ENCODE measurements at regions not wholly inside any gene's neighbourhood (a gene's known extent, or its start where the extent isn't known, plus 50 kb on each side); places are given as distances from the start of the nearest gene placed in this dataset.

GRCh38 chr3:150077107-150077506 is 106.4 kb upstream of the PFN2 start:
- peaks cover 8% of the 10 kb centered on the region for H3K4me1 Mint-ChIP-seq
- no peaks in the 10 kb centered on the region for H3K9me3 Mint-ChIP-seq
- H3K4me3 Mint-ChIP-seq = no peak overlapping the region
- no peak overlapping the region for H3K27ac Mint-ChIP-seq
- H3K27me3 Mint-ChIP-seq = peaks cover 11% of the 10 kb centered on the region
- H3K36me3 Mint-ChIP-seq = no peaks in the 10 kb centered on the region
- ATAC-seq = no peak

DNA sequence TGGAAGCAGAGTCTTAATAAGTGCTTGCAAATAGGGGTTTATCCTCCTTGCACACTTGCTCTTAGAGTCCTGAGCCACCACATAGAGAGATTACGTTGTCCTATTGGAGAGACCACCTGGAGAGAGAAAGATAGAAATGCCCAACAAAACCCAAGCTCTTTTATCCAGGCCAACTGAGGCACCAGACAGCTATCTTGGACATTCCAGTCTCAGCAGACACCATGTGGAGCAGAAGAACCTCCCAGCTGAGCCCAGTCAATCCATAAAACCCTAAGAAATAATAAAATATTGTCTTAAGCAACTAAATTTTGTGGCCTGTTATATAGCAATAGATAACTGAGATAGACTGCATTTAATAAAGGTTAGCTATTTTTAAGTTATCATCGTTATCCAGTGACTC is 105.7 kb upstream of the PFN2 start:
- Mint-ChIP-seq H3K9me3 (no peaks in the 10 kb centered on the region), H3K27ac (no peak overlapping the region), H3K36me3 (no peaks in the 10 kb centered on the region), H3K27me3 (peaks cover 11% of the 10 kb centered on the region), H3K4me1 (peaks cover 8% of the 10 kb centered on the region), H3K4me3 (no peak overlapping the region)
- no peak for ATAC-seq

GRCh38 chr3:150075417-150075865 is 104.7 kb upstream of the PFN2 start:
- Mint-ChIP-seq H3K4me3 (no peak overlapping the region), H3K27me3 (peaks cover 11% of the 10 kb centered on the region), H3K36me3 (no peaks in the 10 kb centered on the region), H3K4me1 (peaks cover 8% of the 10 kb centered on the region), H3K9me3 (no peaks in the 10 kb centered on the region), H3K27ac (no peak overlapping the region)
- ATAC-seq = no peak

DNA sequence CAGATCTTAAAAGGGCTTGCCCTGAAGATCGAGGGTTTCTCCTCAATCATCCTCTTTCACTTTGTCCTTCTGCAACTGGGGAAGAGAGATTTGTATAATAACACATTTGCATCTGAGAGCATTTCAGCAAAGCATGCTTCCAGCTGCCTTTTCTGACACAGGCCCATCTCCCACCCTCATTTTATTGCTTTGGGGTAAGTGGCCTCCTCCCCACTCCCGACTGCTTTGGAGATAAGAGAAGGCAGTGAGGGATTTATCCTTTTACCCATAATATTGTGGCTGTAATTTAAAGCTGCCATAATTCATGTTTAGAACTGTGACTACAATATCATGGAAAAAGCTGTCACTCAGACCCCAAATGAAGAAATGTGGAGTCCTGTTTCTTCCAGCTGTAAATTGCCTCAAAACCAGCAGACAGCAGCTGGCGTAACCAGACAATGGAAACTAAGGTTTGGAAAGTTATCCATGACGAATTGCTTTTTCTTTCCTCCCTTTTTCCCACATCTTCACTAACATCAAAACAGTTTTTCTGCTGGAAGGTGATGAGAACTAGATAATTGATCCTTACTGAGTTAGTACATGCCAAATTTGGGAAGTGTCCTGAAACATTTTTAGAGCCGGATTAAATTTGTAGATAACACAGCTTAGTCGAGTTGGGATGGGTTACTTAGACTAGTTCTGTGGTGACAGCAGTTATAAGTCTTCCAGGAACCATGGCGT is 104.2 kb upstream of the PFN2 start:
- H3K9me3 Mint-ChIP-seq = no peaks in the 10 kb centered on the region
- peaks cover 8% of the 10 kb centered on the region for H3K4me1 Mint-ChIP-seq
- peaks cover 11% of the 10 kb centered on the region for H3K27me3 Mint-ChIP-seq
- no peaks in the 10 kb centered on the region for H3K36me3 Mint-ChIP-seq
- ATAC-seq = no peak
- H3K27ac Mint-ChIP-seq = no peak overlapping the region
- H3K4me3 Mint-ChIP-seq = no peak overlapping the region

DNA sequence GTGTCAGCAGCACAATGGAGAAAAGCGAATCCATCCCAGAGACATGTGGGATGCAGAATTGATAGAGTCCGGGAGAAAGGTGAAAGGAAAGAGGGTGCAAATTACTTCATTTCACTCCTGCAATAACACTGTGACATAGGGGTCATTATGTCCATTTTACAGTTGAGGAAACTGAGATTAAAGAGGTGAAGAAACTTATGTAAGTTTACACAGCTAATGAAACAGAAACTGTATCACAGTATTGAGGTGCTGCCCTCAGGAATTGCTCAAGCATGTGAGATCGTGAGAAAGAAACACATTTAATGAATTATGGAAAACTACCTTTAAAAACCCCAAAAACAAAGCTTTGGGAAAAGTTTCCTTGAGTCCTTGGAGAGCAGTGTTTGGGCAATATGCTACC is 103.6 kb upstream of the PFN2 start:
- no peaks in the 10 kb centered on the region for H3K9me3 Mint-ChIP-seq
- no peak for ATAC-seq
- H3K4me1 Mint-ChIP-seq = peaks cover 8% of the 10 kb centered on the region
- H3K27me3 Mint-ChIP-seq = peaks cover 11% of the 10 kb centered on the region
- H3K4me3 Mint-ChIP-seq = no peak overlapping the region
- no peaks in the 10 kb centered on the region for H3K36me3 Mint-ChIP-seq
- no peak overlapping the region for H3K27ac Mint-ChIP-seq

GRCh38 chr3:150073513-150073912 is 102.8 kb upstream of the PFN2 start:
- H3K27me3 Mint-ChIP-seq = peaks cover 11% of the 10 kb centered on the region
- H3K4me3 Mint-ChIP-seq = no peak overlapping the region
- H3K27ac Mint-ChIP-seq = no peak overlapping the region
- no peak for ATAC-seq
- H3K4me1 Mint-ChIP-seq = peaks cover 8% of the 10 kb centered on the region
- H3K9me3 Mint-ChIP-seq = no peaks in the 10 kb centered on the region
- no peaks in the 10 kb centered on the region for H3K36me3 Mint-ChIP-seq

- Mint-ChIP-seq H3K36me3 (no peaks in the 10 kb centered on the region), H3K4me1 (peaks cover 8% of the 10 kb centered on the region), H3K9me3 (no peaks in the 10 kb centered on the region), H3K27me3 (peaks cover 13% of the 10 kb centered on the region), H3K4me3 (no peak overlapping the region), H3K27ac (no peak overlapping the region)
- no peak for ATAC-seq
These were observed 102.3 kb upstream of the PFN2 start for GRCh38 chr3:150073031-150073430.

GRCh38 chr3:150072576-150072975 is 101.9 kb upstream of the PFN2 start:
- peaks cover 8% of the 10 kb centered on the region for H3K4me1 Mint-ChIP-seq
- no peak overlapping the region for H3K4me3 Mint-ChIP-seq
- H3K36me3 Mint-ChIP-seq = no peaks in the 10 kb centered on the region
- ATAC-seq = no peak
- peaks cover 18% of the 10 kb centered on the region for H3K27me3 Mint-ChIP-seq
- no peak overlapping the region for H3K27ac Mint-ChIP-seq
- H3K9me3 Mint-ChIP-seq = no peaks in the 10 kb centered on the region

DNA sequence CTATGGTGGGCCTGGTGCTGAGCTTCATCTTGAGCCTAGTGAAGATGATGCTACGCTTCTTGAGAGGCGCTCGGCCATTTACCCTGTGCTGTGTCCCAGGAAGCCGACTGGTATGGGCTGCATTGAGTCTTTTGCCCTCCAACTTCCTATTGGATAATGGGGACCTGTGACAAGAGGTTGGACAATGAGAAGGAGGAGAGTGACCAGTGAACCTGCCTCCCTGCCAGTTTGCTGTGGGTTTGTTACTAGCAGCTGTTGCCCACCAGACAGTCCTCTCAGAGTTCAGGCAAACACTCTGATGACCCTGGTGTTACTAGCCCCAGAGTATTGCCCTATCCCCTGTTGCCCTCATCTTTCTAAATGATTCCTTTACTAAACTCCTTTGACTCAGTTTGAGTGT is 99.6 kb upstream of the PFN2 start:
- peaks cover 28% of the 10 kb centered on the region for H3K27me3 Mint-ChIP-seq
- peaks cover 8% of the 10 kb centered on the region for H3K4me1 Mint-ChIP-seq
- no peak for ATAC-seq
- H3K27ac Mint-ChIP-seq = no peak overlapping the region
- H3K9me3 Mint-ChIP-seq = no peaks in the 10 kb centered on the region
- no peak overlapping the region for H3K4me3 Mint-ChIP-seq
- H3K36me3 Mint-ChIP-seq = no peaks in the 10 kb centered on the region

DNA sequence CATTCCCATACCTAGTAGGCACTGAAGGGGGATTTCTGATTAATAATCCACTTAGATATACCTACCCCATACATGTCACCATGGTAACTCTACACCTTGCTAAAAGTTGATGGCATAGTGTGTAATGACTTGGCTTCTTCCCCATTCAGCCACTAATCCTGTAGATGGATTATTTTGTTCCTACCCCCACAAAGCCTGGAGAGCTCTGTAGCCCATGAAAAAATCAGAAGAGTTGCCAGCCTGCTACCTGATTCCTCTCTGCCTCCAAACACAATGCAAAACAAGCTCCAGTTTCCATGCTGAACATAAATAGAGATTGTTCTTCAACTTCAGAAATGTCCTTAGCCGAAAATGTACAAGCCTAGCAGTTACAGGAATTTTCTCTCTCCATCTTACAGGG is 98.9 kb upstream of the PFN2 start:
- H3K27me3 Mint-ChIP-seq = peaks cover 28% of the 10 kb centered on the region
- ATAC-seq = no peak

GRCh38 chr3:150069154-150069527 is 98.4 kb upstream of the PFN2 start:
- H3K9me3 Mint-ChIP-seq = no peaks in the 10 kb centered on the region
- peaks cover 27% of the 10 kb centered on the region for H3K27me3 Mint-ChIP-seq
- no peak for ATAC-seq
- H3K4me1 Mint-ChIP-seq = peaks cover 7% of the 10 kb centered on the region
- H3K27ac Mint-ChIP-seq = no peak overlapping the region
- no peak overlapping the region for H3K4me3 Mint-ChIP-seq
- no peaks in the 10 kb centered on the region for H3K36me3 Mint-ChIP-seq

More for the DNA sequence above, 98.9 kb upstream of the PFN2 start:
- no peaks in the 10 kb centered on the region for H3K9me3 Mint-ChIP-seq
- H3K27ac Mint-ChIP-seq = no peak overlapping the region
- H3K4me1 Mint-ChIP-seq = peaks cover 8% of the 10 kb centered on the region
- no peak overlapping the region for H3K4me3 Mint-ChIP-seq
- H3K36me3 Mint-ChIP-seq = no peaks in the 10 kb centered on the region

DNA sequence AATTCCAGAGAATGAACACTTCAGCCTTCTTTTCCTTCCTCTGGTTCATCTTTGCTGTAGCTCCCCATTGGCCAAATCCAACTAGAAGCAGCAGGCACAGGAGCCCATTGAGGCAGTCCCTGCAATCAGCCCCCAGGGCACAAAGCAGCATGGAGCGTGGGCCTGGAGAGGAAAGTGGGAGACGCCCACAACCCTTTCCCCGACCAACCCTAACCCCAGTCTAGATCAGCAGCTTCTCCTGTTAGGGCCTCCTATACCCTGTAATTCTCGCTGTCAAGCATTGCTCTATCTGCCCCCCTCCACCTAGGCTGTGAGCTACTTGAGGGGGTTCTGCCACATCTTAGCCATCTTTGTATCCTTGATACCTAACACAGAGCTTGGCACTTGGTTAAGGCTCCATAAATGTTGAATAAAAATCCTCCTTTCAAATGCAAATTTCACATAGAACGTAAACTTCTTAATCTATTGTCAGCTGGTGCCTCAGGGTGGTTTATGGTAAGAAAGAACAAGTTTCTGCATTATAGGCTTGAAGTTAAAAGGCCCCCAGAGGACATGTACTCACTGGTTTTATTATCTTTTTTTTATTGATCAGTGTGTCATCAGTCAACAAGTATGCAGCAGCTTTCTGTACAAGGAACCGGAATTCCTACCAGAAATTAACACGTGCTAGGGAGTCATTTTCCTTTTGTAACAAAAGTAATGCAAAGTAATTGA is 97.9 kb upstream of the PFN2 start:
- H3K36me3 Mint-ChIP-seq = no peaks in the 10 kb centered on the region
- no peak for ATAC-seq
- H3K9me3 Mint-ChIP-seq = no peaks in the 10 kb centered on the region
- no peak overlapping the region for H3K27ac Mint-ChIP-seq
- H3K27me3 Mint-ChIP-seq = peaks cover 21% of the 10 kb centered on the region
- no peak overlapping the region for H3K4me3 Mint-ChIP-seq
- peaks cover 1% of the 10 kb centered on the region for H3K4me1 Mint-ChIP-seq

DNA sequence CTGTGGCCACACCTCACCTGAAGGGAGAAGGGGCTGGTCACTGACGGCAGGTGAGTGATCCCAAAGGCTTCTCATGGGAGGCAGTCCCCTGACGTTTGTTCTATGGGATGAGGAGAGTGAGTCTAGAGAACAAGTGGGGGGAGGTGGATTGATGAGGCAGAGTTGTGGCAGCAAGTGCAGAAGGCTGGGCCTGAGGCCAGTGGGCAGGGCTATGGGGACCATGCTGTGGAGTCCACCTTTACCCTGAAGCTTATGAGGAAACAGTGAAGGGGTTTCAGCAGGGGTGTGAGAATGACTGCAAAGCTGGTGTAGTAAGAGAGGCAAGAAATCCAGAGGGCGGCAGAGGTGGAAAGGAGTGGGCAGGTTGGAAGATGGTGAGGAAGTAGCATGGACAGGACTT is 96.9 kb upstream of the PFN2 start:
- Mint-ChIP-seq H3K27me3 (peaks cover 17% of the 10 kb centered on the region), H3K36me3 (no peaks in the 10 kb centered on the region), H3K4me1 (no peaks in the 10 kb centered on the region), H3K9me3 (no peaks in the 10 kb centered on the region), H3K27ac (no peak overlapping the region), H3K4me3 (no peak overlapping the region)
- ATAC-seq = no peak

- H3K9me3 Mint-ChIP-seq = no peaks in the 10 kb centered on the region
- no peak for ATAC-seq
- no peaks in the 10 kb centered on the region for H3K4me1 Mint-ChIP-seq
- H3K4me3 Mint-ChIP-seq = no peak overlapping the region
- H3K36me3 Mint-ChIP-seq = no peaks in the 10 kb centered on the region
- H3K27me3 Mint-ChIP-seq = peaks cover 23% of the 10 kb centered on the region
- no peak overlapping the region for H3K27ac Mint-ChIP-seq
These were observed 94.3 kb upstream of the PFN2 start for GRCh38 chr3:150064971-150065370.

GRCh38 chr3:150063237-150063636 is 92.5 kb upstream of the PFN2 start:
- Mint-ChIP-seq H3K27me3 (peaks cover 23% of the 10 kb centered on the region), H3K27ac (no peak overlapping the region), H3K36me3 (no peaks in the 10 kb centered on the region), H3K4me3 (no peak overlapping the region), H3K4me1 (no peaks in the 10 kb centered on the region), H3K9me3 (no peaks in the 10 kb centered on the region)
- no peak for ATAC-seq

- H3K9me3 Mint-ChIP-seq = no peaks in the 10 kb centered on the region
- H3K27ac Mint-ChIP-seq = no peak overlapping the region
- no peaks in the 10 kb centered on the region for H3K36me3 Mint-ChIP-seq
- no peaks in the 10 kb centered on the region for H3K4me1 Mint-ChIP-seq
- ATAC-seq = no peak
- no peak overlapping the region for H3K4me3 Mint-ChIP-seq
- H3K27me3 Mint-ChIP-seq = peaks cover 15% of the 10 kb centered on the region
These were observed 91.8 kb upstream of the PFN2 start for GRCh38 chr3:150062492-150062891.
